EH (cell line): ENCODE measurements at regions not wholly inside any gene's neighbourhood (a gene's known extent, or its start where the extent isn't known, plus 50 kb on each side); places are given as distances from the start of the nearest gene placed in this dataset.
A peak's percentile ranks its signal among the peaks of the same experiment; 100 is the strongest.

Source experiments
- DNase-seq: peaks from one replicate; pipeline ENCODE4 v3.0.0-alpha.2; 2015; ENCODE audit warnings: low read depth

GRCh38 chr3:70840106-70840870 lies 527.9 kb upstream of the MDFIC2 start:
- peak; percentile 42 for DNase-seq

GRCh38 chr3:70833239-70833960 lies 521.0 kb upstream of the MDFIC2 start:
- DNase-seq: no peak

GRCh38 chr3:70832834-70833205 lies 520.4 kb upstream of the MDFIC2 start:
- peak; percentile 88 for DNase-seq

GRCh38 chr3:70832089-70832833 lies 519.8 kb upstream of the MDFIC2 start:
- peak; percentile 94 for DNase-seq

- DNase-seq: peak; percentile 82
Observed at GRCh38 chr3:70829092-70829491, 516.7 kb upstream of the MDFIC2 start.

GRCh38 chr3:70824773-70825172 lies 512.3 kb upstream of the MDFIC2 start:
- peak; percentile 46 for DNase-seq

- peak; percentile 14 for DNase-seq
Observed at GRCh38 chr3:70824078-70824477, 511.6 kb upstream of the MDFIC2 start.

GRCh38 chr3:70823622-70824021 lies 511.2 kb upstream of the MDFIC2 start:
- no peak for DNase-seq

- DNase-seq: no peak
Observed at GRCh38 chr3:70822669-70823068, 510.2 kb upstream of the MDFIC2 start.

GRCh38 chr3:70821602-70822001 lies 509.2 kb upstream of the MDFIC2 start:
- DNase-seq: no peak

- no peak for DNase-seq
Observed at GRCh38 chr3:70820397-70820796, 508.0 kb upstream of the MDFIC2 start.

- DNase-seq: no peak
Observed at GRCh38 chr3:70818145-70818544, 505.7 kb upstream of the MDFIC2 start.

GRCh38 chr3:70816346-70816745 lies 503.9 kb upstream of the MDFIC2 start:
- no peak for DNase-seq

- DNase-seq: no peak
Observed at GRCh38 chr3:70815817-70816216, 503.4 kb upstream of the MDFIC2 start.

GRCh38 chr3:70813311-70813710 lies 500.9 kb upstream of the MDFIC2 start:
- no peak for DNase-seq

- DNase-seq: peak; percentile 70
Observed at GRCh38 chr3:70811880-70812279, 499.4 kb upstream of the MDFIC2 start.

- DNase-seq: no peak
Observed at GRCh38 chr3:70808881-70809280, 496.4 kb upstream of the MDFIC2 start.

GRCh38 chr3:70806556-70806955 lies 494.1 kb upstream of the MDFIC2 start:
- DNase-seq: no peak

- DNase-seq: no peak
Observed at GRCh38 chr3:70806021-70806420, 493.6 kb upstream of the MDFIC2 start.

- peak; percentile 46 for DNase-seq
Observed at GRCh38 chr3:70805061-70805889, 492.8 kb upstream of the MDFIC2 start.

GRCh38 chr3:70803891-70804290 lies 491.5 kb upstream of the MDFIC2 start:
- DNase-seq: no peak

GRCh38 chr3:70803319-70803718 lies 490.9 kb upstream of the MDFIC2 start:
- no peak for DNase-seq
